GM18508 (cell line): ENCODE measurements at regions not wholly inside any gene's neighbourhood (a gene's known extent, or its start where the extent isn't known, plus 50 kb on each side); places are given as distances from the start of the nearest gene placed in this dataset.

Experiments
- ATAC-seq: cut with Tn5 transposase; IDR thresholded peaks from one replicate; pipeline ENCODE4 v1.9.1; 2021; ENCODE audit warnings: moderate number of reproducible peaks; ENCODE audit not compliant: insufficient read depth, unreplicated experiment

- ATAC-seq = no peak
Observed at GRCh38 chr16:65463652-65464260, 341.9 kb upstream of the CDH11 start.

- ATAC-seq = no peak
Observed at GRCh38 chr16:65457084-65457483, 335.2 kb upstream of the CDH11 start.

- ATAC-seq = no peak
Observed at GRCh38 chr16:65455761-65456160, 333.9 kb upstream of the CDH11 start.

GRCh38 chr16:65453646-65454045, 331.8 kb upstream of the CDH11 start:
- no peak for ATAC-seq

- no peak for ATAC-seq
Observed at GRCh38 chr16:65449526-65449925, 327.7 kb upstream of the CDH11 start.

GRCh38 chr16:65446427-65446826, 324.6 kb upstream of the CDH11 start:
- ATAC-seq = no peak

GRCh38 chr16:65445313-65446260, 323.7 kb upstream of the CDH11 start:
- no peak for ATAC-seq

GRCh38 chr16:65441501-65441900, 319.6 kb upstream of the CDH11 start:
- no peak for ATAC-seq

GRCh38 chr16:65429504-65430181, 307.8 kb upstream of the CDH11 start:
- ATAC-seq = no peak

- ATAC-seq = no peak
Observed at GRCh38 chr16:65426484-65426883, 304.6 kb upstream of the CDH11 start.

- no peak for ATAC-seq
Observed at GRCh38 chr16:65422934-65423333, 301.1 kb upstream of the CDH11 start.

- ATAC-seq = no peak
Observed at GRCh38 chr16:65421596-65421995, 299.7 kb upstream of the CDH11 start.

GRCh38 chr16:65418435-65418834, 296.6 kb upstream of the CDH11 start:
- no peak for ATAC-seq

GRCh38 chr16:65415460-65415859, 293.6 kb upstream of the CDH11 start:
- no peak for ATAC-seq

GRCh38 chr16:65414284-65414984, 292.6 kb upstream of the CDH11 start:
- no peak for ATAC-seq

- no peak for ATAC-seq
Observed at GRCh38 chr16:65413861-65414260, 292.0 kb upstream of the CDH11 start.

GRCh38 chr16:65410801-65411200, 288.9 kb upstream of the CDH11 start:
- no peak for ATAC-seq

GRCh38 chr16:65409510-65409909, 287.6 kb upstream of the CDH11 start:
- no peak for ATAC-seq

GRCh38 chr16:65406933-65407332, 285.1 kb upstream of the CDH11 start:
- ATAC-seq = no peak

- ATAC-seq = no peak
Observed at GRCh38 chr16:65406116-65406515, 284.3 kb upstream of the CDH11 start.

GRCh38 chr16:65394281-65394680, 272.4 kb upstream of the CDH11 start:
- no peak for ATAC-seq
